Retinal pigment epithelial cell (primary cell): ENCODE measurements at regions not wholly inside any gene's neighbourhood (a gene's known extent, or its start where the extent isn't known, plus 50 kb on each side); places are given as distances from the start of the nearest gene placed in this dataset.
A peak's percentile ranks its signal among the peaks of the same experiment; 100 is the strongest.

ENCODE experiments used
- DNase-seq: peaks from one replicate; pipeline ENCODE4 v3.0.0-alpha.2; 2010; ENCODE audit warnings: low read depth
- H3K4me3 ChIP-seq: 2 replicates; pipeline ENCODE4 v1.5.1; 2011; ENCODE audit warnings: mild to moderate bottlenecking, low read length, control low read depth, moderate library complexity
- TF ChIP-seq, protein P1 (sequence below): conservative IDR thresholded peaks from 2 replicates; pipeline ENCODE4 v1.5.1; 2011; ENCODE audit warnings: low read depth, low read length, control low read depth, inconsistent platforms

GRCh38 chr1:47710329-47711071 is 272.7 kb downstream of the FOXD2 start:
- H3K4me3 ChIP-seq = no peak overlapping the region
- TF ChIP-seq, protein P1, sequence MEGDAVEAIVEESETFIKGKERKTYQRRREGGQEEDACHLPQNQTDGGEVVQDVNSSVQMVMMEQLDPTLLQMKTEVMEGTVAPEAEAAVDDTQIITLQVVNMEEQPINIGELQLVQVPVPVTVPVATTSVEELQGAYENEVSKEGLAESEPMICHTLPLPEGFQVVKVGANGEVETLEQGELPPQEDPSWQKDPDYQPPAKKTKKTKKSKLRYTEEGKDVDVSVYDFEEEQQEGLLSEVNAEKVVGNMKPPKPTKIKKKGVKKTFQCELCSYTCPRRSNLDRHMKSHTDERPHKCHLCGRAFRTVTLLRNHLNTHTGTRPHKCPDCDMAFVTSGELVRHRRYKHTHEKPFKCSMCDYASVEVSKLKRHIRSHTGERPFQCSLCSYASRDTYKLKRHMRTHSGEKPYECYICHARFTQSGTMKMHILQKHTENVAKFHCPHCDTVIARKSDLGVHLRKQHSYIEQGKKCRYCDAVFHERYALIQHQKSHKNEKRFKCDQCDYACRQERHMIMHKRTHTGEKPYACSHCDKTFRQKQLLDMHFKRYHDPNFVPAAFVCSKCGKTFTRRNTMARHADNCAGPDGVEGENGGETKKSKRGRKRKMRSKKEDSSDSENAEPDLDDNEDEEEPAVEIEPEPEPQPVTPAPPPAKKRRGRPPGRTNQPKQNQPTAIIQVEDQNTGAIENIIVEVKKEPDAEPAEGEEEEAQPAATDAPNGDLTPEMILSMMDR = peak; percentile 94
- DNase-seq = no peak
